ENCODE measurements at regions not wholly inside any gene's neighbourhood (a gene's known extent, or its start where the extent isn't known, plus 50 kb on each side); places are given as distances from the start of the nearest gene placed in this dataset.

DNA sequence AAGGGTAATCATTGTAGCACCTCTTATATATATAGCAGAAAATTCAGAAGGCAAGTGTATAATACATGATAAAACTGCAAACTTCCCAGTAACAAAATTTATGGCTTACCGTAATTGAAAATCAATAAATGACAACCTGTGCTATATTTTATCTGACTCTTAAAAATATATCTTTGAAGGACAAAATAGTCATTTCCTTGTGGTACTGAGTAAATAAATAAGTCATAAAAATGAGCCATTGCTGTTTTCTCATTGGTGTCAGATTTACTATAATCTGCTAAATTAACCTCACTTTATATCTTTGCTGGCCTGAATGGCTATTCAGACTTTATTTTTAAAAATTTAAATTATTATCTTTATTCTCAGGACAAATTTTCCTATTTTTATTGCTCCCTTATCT, 1319.1 kb upstream of the SPRY2 start:
- ChIA-PET RAD21 (ENCODE audit: unreplicated experiment) (no interaction called here), SMC1A (ENCODE audit: uncharacterized antibody, unreplicated experiment) (no interaction called here), CTCF (no interaction called here), POLR2A (no interaction called here)
- ATAC-seq (no peak), DNase-seq (ENCODE audit: low read depth, low spot score) (no peak), FAIRE-seq (no peak)
- Histone ChIP-seq H3K9me3 (replicated peaks; ENCODE audit: control insufficient read depth, insufficient read depth, low read length) (no peaks in the 10 kb centered on the region), H4K20me1 (ENCODE audit: control insufficient read depth, insufficient read depth) (no peaks in the 10 kb centered on the region), H3K4me3 (no peak overlapping the region), H3K4me2 (ENCODE audit: control insufficient read depth, insufficient read depth) (no peak overlapping the region), H3K36me3 (ENCODE audit: control insufficient read depth in 2 of 2, insufficient read depth in 2 of 2, low read length in 1 of 2) (no peaks in the 10 kb centered on the region), H3K79me2 (ENCODE audit: control insufficient read depth, insufficient read depth, low read length) (no peaks in the 10 kb centered on the region), H3K4me1 (ENCODE audit: control insufficient read depth, insufficient read depth, low read length) (no peaks in the 10 kb centered on the region), H2AFZ (ENCODE audit: control insufficient read depth, low read depth, low read length) (no peak overlapping the region), H3K9ac (ENCODE audit: control insufficient read depth, insufficient read depth, low read length) (no peak overlapping the region), H3K27me3 (replicated peaks in 1 of 2; ENCODE audit: control insufficient read depth in 2 of 2, insufficient read depth in 2 of 2, low read length in 1 of 2) (no peaks in the 10 kb centered on the region), H3K27ac (ENCODE audit: control insufficient read depth, insufficient read depth) (no peak overlapping the region)
- no TSS peak for BruUV-seq (replicated peaks)
- no peak for TF ChIP-seq NFIC (IDR thresholded peaks at IDR 0.05; ENCODE audit: low read depth, low read length)
- TF ChIP-seq TAF1 (IDR thresholded peaks at IDR 0.05; ENCODE audit: borderline replicate concordance, low read depth, low read length), result no peak
- TF ChIP-seq BCL11A (IDR thresholded peaks at IDR 0.05; ENCODE audit: low read depth, low read length), result no peak
- no peak for TF ChIP-seq POLR2AphosphoS2 (IDR thresholded peaks at IDR 0.05; ENCODE audit: low read depth, low read length)
- TF ChIP-seq, protein P1, sequence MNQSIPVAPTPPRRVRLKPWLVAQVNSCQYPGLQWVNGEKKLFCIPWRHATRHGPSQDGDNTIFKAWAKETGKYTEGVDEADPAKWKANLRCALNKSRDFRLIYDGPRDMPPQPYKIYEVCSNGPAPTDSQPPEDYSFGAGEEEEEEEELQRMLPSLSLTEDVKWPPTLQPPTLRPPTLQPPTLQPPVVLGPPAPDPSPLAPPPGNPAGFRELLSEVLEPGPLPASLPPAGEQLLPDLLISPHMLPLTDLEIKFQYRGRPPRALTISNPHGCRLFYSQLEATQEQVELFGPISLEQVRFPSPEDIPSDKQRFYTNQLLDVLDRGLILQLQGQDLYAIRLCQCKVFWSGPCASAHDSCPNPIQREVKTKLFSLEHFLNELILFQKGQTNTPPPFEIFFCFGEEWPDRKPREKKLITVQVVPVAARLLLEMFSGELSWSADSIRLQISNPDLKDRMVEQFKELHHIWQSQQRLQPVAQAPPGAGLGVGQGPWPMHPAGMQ (IDR thresholded peaks at IDR 0.05; ENCODE audit: borderline replicate concordance), result no peak
- no peak for TF ChIP-seq POLR2AphosphoS5 (IDR thresholded peaks at IDR 0.05; ENCODE audit: low read length)
- TF ChIP-seq, protein P2, sequence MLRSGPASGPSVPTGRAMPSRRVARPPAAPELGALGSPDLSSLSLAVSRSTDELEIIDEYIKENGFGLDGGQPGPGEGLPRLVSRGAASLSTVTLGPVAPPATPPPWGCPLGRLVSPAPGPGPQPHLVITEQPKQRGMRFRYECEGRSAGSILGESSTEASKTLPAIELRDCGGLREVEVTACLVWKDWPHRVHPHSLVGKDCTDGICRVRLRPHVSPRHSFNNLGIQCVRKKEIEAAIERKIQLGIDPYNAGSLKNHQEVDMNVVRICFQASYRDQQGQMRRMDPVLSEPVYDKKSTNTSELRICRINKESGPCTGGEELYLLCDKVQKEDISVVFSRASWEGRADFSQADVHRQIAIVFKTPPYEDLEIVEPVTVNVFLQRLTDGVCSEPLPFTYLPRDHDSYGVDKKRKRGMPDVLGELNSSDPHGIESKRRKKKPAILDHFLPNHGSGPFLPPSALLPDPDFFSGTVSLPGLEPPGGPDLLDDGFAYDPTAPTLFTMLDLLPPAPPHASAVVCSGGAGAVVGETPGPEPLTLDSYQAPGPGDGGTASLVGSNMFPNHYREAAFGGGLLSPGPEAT (IDR thresholded peaks at IDR 0.05; ENCODE audit: low read depth), result no peak
- TF ChIP-seq, protein P3, sequence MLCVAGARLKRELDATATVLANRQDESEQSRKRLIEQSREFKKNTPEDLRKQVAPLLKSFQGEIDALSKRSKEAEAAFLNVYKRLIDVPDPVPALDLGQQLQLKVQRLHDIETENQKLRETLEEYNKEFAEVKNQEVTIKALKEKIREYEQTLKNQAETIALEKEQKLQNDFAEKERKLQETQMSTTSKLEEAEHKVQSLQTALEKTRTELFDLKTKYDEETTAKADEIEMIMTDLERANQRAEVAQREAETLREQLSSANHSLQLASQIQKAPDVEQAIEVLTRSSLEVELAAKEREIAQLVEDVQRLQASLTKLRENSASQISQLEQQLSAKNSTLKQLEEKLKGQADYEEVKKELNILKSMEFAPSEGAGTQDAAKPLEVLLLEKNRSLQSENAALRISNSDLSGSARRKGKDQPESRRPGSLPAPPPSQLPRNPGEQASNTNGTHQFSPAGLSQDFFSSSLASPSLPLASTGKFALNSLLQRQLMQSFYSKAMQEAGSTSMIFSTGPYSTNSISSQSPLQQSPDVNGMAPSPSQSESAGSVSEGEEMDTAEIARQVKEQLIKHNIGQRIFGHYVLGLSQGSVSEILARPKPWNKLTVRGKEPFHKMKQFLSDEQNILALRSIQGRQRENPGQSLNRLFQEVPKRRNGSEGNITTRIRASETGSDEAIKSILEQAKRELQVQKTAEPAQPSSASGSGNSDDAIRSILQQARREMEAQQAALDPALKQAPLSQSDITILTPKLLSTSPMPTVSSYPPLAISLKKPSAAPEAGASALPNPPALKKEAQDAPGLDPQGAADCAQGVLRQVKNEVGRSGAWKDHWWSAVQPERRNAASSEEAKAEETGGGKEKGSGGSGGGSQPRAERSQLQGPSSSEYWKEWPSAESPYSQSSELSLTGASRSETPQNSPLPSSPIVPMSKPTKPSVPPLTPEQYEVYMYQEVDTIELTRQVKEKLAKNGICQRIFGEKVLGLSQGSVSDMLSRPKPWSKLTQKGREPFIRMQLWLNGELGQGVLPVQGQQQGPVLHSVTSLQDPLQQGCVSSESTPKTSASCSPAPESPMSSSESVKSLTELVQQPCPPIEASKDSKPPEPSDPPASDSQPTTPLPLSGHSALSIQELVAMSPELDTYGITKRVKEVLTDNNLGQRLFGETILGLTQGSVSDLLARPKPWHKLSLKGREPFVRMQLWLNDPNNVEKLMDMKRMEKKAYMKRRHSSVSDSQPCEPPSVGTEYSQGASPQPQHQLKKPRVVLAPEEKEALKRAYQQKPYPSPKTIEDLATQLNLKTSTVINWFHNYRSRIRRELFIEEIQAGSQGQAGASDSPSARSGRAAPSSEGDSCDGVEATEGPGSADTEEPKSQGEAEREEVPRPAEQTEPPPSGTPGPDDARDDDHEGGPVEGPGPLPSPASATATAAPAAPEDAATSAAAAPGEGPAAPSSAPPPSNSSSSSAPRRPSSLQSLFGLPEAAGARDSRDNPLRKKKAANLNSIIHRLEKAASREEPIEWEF (IDR thresholded peaks at IDR 0.05; ENCODE audit: insufficient replicate concordance, low read depth, low read length), result no peak
- no peak for TF ChIP-seq BACH1 (IDR thresholded peaks at IDR 0.05; ENCODE audit: borderline replicate concordance)
- no peak for TF ChIP-seq NFYB (IDR thresholded peaks at IDR 0.05; ENCODE audit: insufficient read depth, low read depth, low read length)
- TF ChIP-seq RELA (IDR thresholded peaks at IDR 0.05; ENCODE audit: borderline replicate concordance, partially characterized antibody), result no peak
- in situ Hi-C loops (cut with MboI), result no loop called here
- WGBS (ENCODE audit: insufficient coverage, insufficient replicate concordance, low lambda C conversion rate, missing lambda C conversion rate), result 91% methylated on average over 1 of the region's 1 CpG
- intact Hi-C loops (cut with micrococcal nuclease; ENCODE audit: unreplicated experiment), result no loop called here

All from GM12878 (cell line).